ENCODE measurements at regions not wholly inside any gene's neighbourhood (a gene's known extent, or its start where the extent isn't known, plus 50 kb on each side); places are given as distances from the start of the nearest gene placed in this dataset.

DNA sequence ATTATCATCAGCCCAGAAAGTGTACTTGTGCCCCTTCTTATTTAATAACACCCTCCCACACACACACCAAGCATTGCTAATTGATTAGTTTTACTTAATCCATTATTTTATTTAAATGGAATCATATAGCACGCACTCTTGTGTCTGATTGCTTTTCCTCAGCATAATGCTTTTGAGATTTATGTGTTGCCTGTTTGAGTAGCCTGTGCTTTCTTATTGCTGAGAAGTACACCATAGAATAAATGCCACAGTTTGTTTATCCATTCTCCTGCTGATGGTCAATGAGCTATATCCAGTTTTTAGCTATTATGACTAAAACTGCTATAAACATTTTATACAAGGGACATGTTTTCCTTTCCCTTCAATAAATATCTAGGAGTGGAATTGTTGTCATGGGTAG is 409.9 kb upstream of the PDE3A start:
- Histone ChIP-seq H3K9me3 (no peaks in the 10 kb centered on the region), H3K36me3 (replicated peaks) (no peaks in the 10 kb centered on the region), H3K27me3 (ENCODE audit: low read depth) (0 out of 2 replicates have a peak, but pooled peaks cover 2% of the 10 kb centered on the region), H3K4me1 (no peaks in the 10 kb centered on the region), H3K4me3 (no peak overlapping the region)
- DNase-seq (ENCODE audit: low spot score in 2 of 2) = no peak
- in situ Hi-C loops (cut with MboI; ENCODE audit: low sequenced_read_pairs) = no loop called here

DNA sequence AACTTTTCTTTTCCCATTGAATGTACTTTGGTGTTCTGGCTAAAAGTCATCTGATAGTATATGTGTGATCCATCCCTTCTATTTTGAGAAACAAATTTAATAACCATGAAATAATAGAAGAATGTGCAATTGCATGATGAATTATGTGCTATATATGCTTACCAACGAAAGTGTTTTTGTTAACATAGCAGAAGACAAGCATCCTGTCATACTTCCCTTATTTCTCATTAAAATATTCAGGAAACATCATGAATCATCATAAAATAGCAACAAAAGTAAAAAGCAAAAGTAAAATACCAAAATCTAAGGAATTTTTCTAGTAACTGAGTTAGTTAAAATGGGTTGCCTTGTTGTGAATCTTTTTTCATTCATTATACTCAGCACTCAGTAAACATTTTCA is 409.0 kb upstream of the PDE3A start:
- DNase-seq (ENCODE audit: low spot score in 2 of 2) = no peak
- Histone ChIP-seq H3K36me3 (replicated peaks) (no peaks in the 10 kb centered on the region), H3K4me1 (no peaks in the 10 kb centered on the region), H3K4me3 (no peak overlapping the region), H3K9me3 (no peaks in the 10 kb centered on the region), H3K27me3 (ENCODE audit: low read depth) (peaks cover 6% of the 10 kb centered on the region; the same call in 1 of the 2 replicates)
- in situ Hi-C loops (cut with MboI; ENCODE audit: low sequenced_read_pairs) = no loop called here

DNA sequence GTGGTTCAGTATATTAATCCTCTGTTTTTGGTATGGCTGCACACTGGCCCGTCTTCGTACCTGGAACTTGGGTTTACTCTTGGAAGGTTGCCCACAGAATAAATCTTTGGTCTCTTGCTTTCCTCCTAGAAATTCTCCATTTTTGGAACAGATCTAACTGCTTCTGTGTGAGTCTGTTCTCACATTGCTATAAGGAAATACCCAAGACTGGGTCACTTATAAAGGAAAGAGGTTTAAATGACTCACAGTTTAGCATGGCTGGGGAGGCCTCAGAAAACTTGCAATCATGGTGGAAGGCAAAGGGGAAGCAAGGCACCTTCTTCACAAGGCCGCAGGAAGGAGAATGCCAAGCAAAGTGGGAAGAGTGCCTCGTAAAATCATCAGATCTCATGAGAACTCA is 407.8 kb upstream of the PDE3A start:
- Histone ChIP-seq H3K4me3 (no peak overlapping the region), H3K27me3 (ENCODE audit: low read depth) (peaks cover 6% of the 10 kb centered on the region; the same call in 1 of the 2 replicates), H3K4me1 (no peaks in the 10 kb centered on the region), H3K36me3 (replicated peaks) (no peaks in the 10 kb centered on the region), H3K9me3 (no peaks in the 10 kb centered on the region)
- no peak for DNase-seq (ENCODE audit: low spot score in 2 of 2)
- in situ Hi-C loops (cut with MboI; ENCODE audit: low sequenced_read_pairs) = no loop called here

DNA sequence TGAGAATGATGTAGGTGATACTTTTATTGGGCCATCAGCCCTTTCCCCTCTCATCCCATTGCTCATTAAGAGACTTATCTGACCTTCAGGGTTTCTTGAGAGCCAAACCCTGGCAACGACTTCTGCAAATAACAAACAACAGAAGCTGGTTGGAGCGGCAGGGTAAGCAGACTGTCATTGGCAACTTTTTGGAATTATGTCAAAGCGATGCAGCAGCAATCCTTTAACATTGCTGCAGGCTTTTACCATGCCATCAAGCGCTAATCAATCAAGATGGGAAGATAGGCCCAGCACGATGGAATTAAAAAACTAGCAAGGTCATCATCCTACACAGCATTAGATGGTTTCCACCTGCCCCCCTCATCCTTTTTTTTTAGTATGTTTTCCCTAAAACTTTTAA is 406.1 kb upstream of the PDE3A start:
- no peaks in the 10 kb centered on the region for H3K36me3 ChIP-seq (replicated peaks)
- H3K27me3 ChIP-seq (ENCODE audit: low read depth) = peaks cover 6% of the 10 kb centered on the region; the same call in 1 of the 2 replicates
- no peak overlapping the region for H3K4me3 ChIP-seq
- no peaks in the 10 kb centered on the region for H3K4me1 ChIP-seq
- in situ Hi-C loops (cut with MboI; ENCODE audit: low sequenced_read_pairs) = no loop called here
- no peaks in the 10 kb centered on the region for H3K9me3 ChIP-seq
- no peak for DNase-seq (ENCODE audit: low spot score in 2 of 2)

DNA sequence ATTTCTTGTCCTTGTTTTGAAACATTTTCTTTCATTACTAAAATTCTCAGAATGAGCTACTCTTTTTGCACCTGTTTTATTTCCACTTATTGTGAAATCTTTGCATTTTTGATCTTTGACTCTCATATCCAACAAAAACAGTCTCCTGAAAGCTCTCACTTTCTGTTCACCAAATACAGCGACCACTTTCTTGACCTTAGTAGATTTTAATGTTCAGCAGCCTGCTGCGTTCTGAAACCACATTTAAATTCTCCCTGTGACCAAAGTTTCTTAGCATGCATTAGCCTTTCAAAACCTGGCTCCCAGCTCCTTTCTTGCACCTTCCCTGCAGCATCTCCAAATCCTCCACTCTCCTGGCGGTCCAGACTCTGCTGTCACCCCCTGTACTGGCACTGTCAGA is 404.4 kb upstream of the PDE3A start:
- no peak overlapping the region for H3K4me3 ChIP-seq
- no peak for DNase-seq (ENCODE audit: low spot score in 2 of 2)
- H3K36me3 ChIP-seq (replicated peaks) = no peaks in the 10 kb centered on the region
- H3K4me1 ChIP-seq = no peaks in the 10 kb centered on the region
- H3K27me3 ChIP-seq (ENCODE audit: low read depth) = peaks cover 6% of the 10 kb centered on the region; the same call in 1 of the 2 replicates
- H3K9me3 ChIP-seq = no peaks in the 10 kb centered on the region
- in situ Hi-C loops (cut with MboI; ENCODE audit: low sequenced_read_pairs) = no loop called here

DNA sequence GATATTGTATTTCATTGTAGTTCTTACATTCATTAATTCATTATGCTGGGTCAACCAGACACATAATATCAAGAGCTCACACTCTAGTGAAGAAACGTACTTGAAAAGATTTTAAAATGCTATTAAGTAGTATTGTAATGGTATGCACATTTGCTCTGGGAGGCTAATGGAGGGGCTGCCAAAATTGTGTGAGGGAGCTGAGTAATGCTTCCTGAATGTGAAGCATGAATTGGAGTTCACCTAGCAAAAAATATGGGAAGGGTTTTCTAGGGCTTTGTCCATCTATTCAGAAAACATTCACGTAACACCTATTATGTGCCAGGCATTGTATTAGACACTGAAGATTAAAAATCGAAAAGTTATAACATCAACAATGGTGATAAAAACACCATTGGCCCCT is 403.8 kb upstream of the PDE3A start:
- Histone ChIP-seq H3K4me3 (no peak overlapping the region), H3K4me1 (no peaks in the 10 kb centered on the region), H3K27me3 (ENCODE audit: low read depth) (peaks cover 6% of the 10 kb centered on the region; the same call in 1 of the 2 replicates), H3K9me3 (no peaks in the 10 kb centered on the region), H3K36me3 (replicated peaks) (no peaks in the 10 kb centered on the region)
- no peak for DNase-seq (ENCODE audit: low spot score in 2 of 2)
- in situ Hi-C loops (cut with MboI; ENCODE audit: low sequenced_read_pairs) = no loop called here

DNA sequence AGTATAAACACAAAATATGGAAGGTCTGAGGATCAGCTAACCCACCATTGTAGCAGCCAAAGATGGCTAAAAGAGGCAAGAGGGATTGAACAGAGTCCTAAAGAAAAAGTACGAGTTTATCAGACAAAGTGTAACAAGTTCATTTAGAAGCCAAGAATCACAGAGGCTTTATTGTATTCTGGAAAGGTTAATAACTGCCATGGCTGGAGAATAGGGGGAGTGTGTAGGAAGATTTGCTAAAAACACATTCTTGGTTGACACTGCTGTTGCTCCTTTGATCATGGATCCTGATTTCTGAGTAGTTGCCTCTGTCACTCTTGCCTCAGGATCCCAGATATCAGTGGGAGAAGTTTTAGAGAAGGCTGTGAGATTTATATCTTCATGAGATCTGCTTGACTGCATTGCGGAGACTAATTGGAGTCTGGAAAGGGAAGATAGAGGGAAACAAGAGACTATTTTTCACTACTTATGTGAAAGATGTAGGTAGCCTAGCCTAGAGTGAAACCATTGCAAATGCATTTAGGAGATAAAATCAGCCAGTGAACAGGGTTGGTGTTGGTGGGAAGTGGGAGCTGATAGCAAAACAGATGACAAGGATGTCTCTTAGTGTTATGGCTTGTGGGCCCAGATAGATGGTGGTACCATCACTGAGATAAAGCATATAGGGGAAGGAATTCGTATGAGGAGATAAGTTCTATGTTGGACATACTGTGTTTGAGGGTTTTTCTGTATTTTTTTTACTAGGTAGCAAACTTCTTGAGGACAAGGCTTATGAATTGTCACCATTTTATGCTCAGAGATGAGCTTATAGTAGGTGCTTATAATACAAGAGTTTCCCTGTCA is 402.9 kb upstream of the PDE3A start:
- Histone ChIP-seq H3K4me1 (no peaks in the 10 kb centered on the region), H3K27me3 (ENCODE audit: low read depth) (peaks cover 6% of the 10 kb centered on the region; the same call in 1 of the 2 replicates), H3K4me3 (no peak overlapping the region), H3K9me3 (no peaks in the 10 kb centered on the region), H3K36me3 (replicated peaks) (no peaks in the 10 kb centered on the region)
- in situ Hi-C loops (cut with MboI; ENCODE audit: low sequenced_read_pairs) = no loop called here
- no peak for DNase-seq (ENCODE audit: low spot score in 2 of 2)

DNA sequence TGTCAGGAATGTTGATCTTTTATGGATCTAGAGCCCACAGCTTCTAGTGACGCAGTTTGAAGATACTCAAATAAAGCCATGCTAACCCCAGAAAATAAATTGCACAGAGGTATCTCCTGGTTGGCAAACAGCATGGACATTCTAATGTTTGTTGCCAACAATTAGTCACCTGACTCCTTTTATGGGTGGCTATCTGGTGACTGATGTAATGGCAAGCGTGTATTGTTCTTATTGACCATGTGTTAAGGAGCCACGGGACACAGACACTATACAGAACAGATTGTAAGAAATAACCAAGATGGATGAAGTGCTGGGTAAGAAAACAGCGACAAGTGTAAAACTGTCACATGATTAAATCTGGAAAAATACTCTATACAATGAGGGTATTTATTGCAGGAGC is 401.3 kb upstream of the PDE3A start:
- Histone ChIP-seq H3K4me1 (no peaks in the 10 kb centered on the region), H3K9me3 (no peaks in the 10 kb centered on the region), H3K4me3 (no peak overlapping the region), H3K36me3 (replicated peaks) (no peaks in the 10 kb centered on the region), H3K27me3 (ENCODE audit: low read depth) (peaks cover 4% of the 10 kb centered on the region; the same call in 1 of the 2 replicates)
- no peak for DNase-seq (ENCODE audit: low spot score in 2 of 2)
- in situ Hi-C loops (cut with MboI; ENCODE audit: low sequenced_read_pairs) = no loop called here

DNA sequence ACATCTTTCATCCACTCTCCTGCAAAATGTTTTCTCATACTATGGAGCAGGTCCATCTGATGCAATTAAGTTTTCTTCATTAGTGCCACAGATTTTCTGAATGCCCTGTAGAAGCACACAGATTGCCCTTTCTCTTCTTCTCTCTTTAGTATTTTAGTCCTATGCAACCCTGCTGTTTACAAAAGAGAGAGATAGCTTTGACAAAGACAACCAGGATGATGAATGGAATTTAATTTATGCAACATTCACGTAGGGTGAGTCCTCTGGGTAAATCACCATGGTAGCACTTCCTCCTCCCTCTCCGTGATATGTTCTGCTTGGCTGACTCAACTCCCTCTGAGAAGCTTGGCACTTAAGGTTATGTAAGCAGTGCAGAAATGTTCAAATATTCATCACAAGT is 400.9 kb upstream of the PDE3A start:
- Histone ChIP-seq H3K36me3 (replicated peaks) (no peaks in the 10 kb centered on the region), H3K4me1 (no peaks in the 10 kb centered on the region), H3K4me3 (no peak overlapping the region), H3K27me3 (ENCODE audit: low read depth) (peaks cover 4% of the 10 kb centered on the region; the same call in 1 of the 2 replicates), H3K9me3 (no peaks in the 10 kb centered on the region)
- in situ Hi-C loops (cut with MboI; ENCODE audit: low sequenced_read_pairs) = no loop called here
- DNase-seq (ENCODE audit: low spot score in 2 of 2) = no peak

DNA sequence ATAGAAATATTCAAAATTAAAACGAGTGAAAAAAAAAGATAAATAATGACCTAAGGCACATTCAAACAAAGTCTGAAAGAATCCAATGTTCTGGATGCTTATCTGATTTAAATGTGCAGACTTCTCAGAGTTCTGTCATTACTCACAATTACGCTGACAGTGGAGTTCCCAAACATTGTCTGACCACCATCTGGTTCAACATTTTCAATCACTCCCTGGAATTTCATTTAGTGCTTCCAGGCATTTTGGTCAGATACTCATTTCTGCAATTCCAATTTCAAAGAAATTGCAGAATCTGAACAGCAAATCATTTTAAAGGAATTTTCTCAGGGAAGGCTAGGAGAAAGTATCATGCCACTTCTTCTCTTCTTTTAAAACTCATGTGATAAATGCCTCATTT is 398.2 kb upstream of the PDE3A start:
- Histone ChIP-seq H3K36me3 (replicated peaks) (no peaks in the 10 kb centered on the region), H3K9me3 (no peaks in the 10 kb centered on the region), H3K27me3 (ENCODE audit: low read depth) (no peaks in the 10 kb centered on the region), H3K4me3 (no peak overlapping the region), H3K4me1 (no peaks in the 10 kb centered on the region)
- DNase-seq (ENCODE audit: low spot score in 2 of 2) = no peak
- in situ Hi-C loops (cut with MboI; ENCODE audit: low sequenced_read_pairs) = no loop called here

DNA sequence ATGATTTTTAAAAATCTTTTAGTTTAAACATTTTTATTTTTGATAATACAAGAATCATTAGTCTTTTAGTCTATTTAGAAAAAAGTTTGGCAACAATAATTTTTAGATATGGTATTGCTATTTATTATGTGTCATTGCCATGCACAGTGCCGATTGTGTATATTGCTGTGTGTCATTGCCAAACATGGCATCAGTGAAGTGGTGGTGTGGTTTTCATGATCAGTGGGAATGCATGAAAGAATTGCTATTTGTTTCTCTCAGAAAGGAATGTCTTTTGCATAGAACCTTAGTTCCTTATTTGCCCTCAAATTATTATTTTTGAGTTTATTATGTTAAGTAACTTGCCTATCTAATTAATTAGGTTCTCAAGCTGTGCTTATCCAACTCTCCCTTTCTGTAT is 397.5 kb upstream of the PDE3A start:
- H3K9me3 ChIP-seq = no peaks in the 10 kb centered on the region
- no peak overlapping the region for H3K4me3 ChIP-seq
- no peak for DNase-seq (ENCODE audit: low spot score in 2 of 2)
- H3K36me3 ChIP-seq (replicated peaks) = no peaks in the 10 kb centered on the region
- H3K4me1 ChIP-seq = no peaks in the 10 kb centered on the region
- no peaks in the 10 kb centered on the region for H3K27me3 ChIP-seq (ENCODE audit: low read depth)
- in situ Hi-C loops (cut with MboI; ENCODE audit: low sequenced_read_pairs) = no loop called here

DNA sequence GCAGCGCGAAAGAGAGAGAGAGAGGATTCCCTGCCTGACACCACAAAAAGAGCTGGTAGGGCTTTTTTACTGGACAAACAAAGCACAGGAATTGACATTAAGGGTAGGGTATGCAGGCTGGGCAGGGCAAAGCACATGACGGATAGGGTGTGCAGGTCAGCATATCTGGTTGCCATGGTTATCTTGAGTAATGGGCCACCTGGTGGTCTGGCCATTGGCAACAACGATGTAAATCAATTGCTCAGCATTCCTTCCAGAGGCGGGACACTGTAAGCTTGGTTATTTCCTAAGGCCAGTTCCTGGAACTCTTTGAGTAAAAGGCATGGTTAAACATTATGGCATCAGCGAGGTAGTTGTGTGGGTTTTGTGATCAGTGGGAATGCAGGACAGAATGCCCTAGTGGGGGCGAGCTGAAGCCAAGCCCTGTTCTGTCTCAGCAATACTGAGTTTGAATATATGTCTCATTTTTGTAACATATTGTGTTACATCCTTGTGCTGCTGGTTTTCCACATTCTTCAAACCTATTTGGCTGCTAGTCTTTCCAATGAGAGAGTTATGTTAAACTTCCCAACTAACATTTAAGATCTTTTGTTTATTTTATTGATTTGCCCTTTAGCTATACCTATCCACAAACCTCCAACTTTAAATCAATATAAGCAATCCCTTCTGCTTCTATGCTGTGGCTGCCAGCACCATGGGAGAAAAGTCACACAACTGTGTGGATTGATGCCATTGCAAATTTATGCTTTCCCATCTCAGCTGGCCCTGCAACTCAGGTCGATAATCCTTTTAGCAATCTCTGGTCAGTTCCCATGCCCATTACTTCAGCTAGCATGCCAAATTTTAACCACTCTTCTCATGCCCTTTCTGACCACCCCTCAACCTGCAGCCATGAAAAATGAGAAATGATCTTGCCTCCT is 396.7 kb upstream of the PDE3A start:
- Histone ChIP-seq H3K27me3 (ENCODE audit: low read depth) (no peaks in the 10 kb centered on the region), H3K4me1 (no peaks in the 10 kb centered on the region), H3K4me3 (no peak overlapping the region), H3K9me3 (no peaks in the 10 kb centered on the region), H3K36me3 (replicated peaks) (no peaks in the 10 kb centered on the region)
- peak in 1 of 2 experiments; percentile 8 for DNase-seq (ENCODE audit: low spot score in 2 of 2)
- in situ Hi-C loops (cut with MboI; ENCODE audit: low sequenced_read_pairs) = no loop called here

DNA sequence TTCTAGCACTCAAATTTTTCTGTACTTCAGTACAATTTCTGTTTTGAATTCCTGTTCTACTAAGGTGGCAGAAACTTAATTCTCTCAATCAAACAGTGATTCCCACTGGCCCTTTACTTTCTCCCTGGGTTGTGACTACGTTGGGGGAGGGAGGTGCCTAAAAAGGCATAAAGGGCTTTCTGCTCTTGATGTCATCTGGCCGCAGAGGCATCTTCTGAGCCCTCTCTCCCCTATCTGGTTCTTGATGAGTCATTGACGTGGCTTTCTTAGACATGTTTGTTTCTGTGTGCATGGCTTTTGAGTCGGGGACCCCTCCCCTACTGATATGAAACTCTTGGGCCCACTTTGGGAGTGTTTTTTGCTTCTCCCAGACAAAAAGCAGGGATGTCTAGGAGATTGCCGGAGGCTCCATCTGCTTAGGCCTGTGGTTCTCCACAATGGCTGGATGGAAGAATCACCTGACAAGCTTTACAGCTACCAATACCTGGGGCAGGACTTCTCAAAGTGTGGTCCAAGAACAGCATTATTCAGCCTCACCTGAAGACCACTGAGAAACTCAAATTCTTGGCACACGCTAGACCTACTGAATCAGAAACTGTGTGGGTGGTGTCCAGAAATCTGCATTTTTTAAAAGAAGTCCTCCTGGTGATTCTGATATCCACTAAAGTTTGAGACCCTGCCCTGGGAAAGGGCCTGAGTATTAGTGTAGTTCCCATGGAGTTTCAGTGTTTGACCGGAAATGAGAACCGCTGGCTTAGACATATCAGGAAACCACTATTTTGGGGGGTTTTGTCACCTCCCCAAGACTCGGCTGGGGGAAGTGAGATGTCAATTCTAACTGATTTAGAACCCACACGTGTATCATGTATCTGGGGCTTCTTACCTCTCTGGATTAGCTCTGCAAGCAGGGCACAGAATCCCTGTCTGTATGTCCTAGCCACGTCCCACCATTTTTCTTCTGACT is 395.7 kb upstream of the PDE3A start:
- 0 out of 2 replicates have a peak, but pooled peaks cover 2% of the 10 kb centered on the region for H3K27me3 ChIP-seq (ENCODE audit: low read depth)
- H3K9me3 ChIP-seq = no peaks in the 10 kb centered on the region
- H3K36me3 ChIP-seq (replicated peaks) = no peaks in the 10 kb centered on the region
- DNase-seq (ENCODE audit: low spot score in 2 of 2) = no peak
- in situ Hi-C loops (cut with MboI; ENCODE audit: low sequenced_read_pairs) = no loop called here
- H3K4me1 ChIP-seq = no peaks in the 10 kb centered on the region
- no peak overlapping the region for H3K4me3 ChIP-seq

All from HAP-1 (cell line).